NCI-H2107 treated with DMSO at 0.1 percent for 48 hours (cell line): ENCODE measurements at regions not wholly inside any gene's neighbourhood (a gene's known extent, or its start where the extent isn't known, plus 50 kb on each side); places are given as distances from the start of the nearest gene placed in this dataset.

Experiments
- DNase-seq: peaks from one replicate; lab custom pipeline; 2025; ENCODE audit not compliant: unreplicated experiment; lab: John Stamatoyannopoulos, UW

GRCh38 chr3:103047640-103048039 is 612.8 kb downstream of the ZPLD1 start:
- DNase-seq: no peak

GRCh38 chr3:103048068-103048722 is 613.4 kb downstream of the ZPLD1 start:
- no peak for DNase-seq

GRCh38 chr3:103052236-103052830 is 617.5 kb downstream of the ZPLD1 start:
- no peak for DNase-seq

- no peak for DNase-seq
These were observed 620.3 kb downstream of the ZPLD1 start for GRCh38 chr3:103055021-103055520.

GRCh38 chr3:103056542-103056941 is 621.7 kb downstream of the ZPLD1 start:
- no peak for DNase-seq

GRCh38 chr3:103057003-103057402 is 622.2 kb downstream of the ZPLD1 start:
- no peak for DNase-seq

- no peak for DNase-seq
These were observed 622.7 kb downstream of the ZPLD1 start for GRCh38 chr3:103057487-103057886.

GRCh38 chr3:103059432-103059831 is 624.6 kb downstream of the ZPLD1 start:
- no peak for DNase-seq

GRCh38 chr3:103060242-103060641 is 625.4 kb downstream of the ZPLD1 start:
- DNase-seq: no peak

- no peak for DNase-seq
These were observed 633.1 kb downstream of the ZPLD1 start for GRCh38 chr3:103067963-103068362.

- DNase-seq: no peak
These were observed 640.5 kb downstream of the ZPLD1 start for GRCh38 chr3:103075282-103075681.

- DNase-seq: no peak
These were observed 643.1 kb downstream of the ZPLD1 start for GRCh38 chr3:103077910-103078309.

GRCh38 chr3:103082501-103082900 is 647.7 kb downstream of the ZPLD1 start:
- no peak for DNase-seq

- no peak for DNase-seq
These were observed 649.2 kb downstream of the ZPLD1 start for GRCh38 chr3:103083848-103084631.

- DNase-seq: no peak
These were observed 650.6 kb downstream of the ZPLD1 start for GRCh38 chr3:103085465-103085864.

- DNase-seq: no peak
These were observed 654.9 kb downstream of the ZPLD1 start for GRCh38 chr3:103089758-103090157.

GRCh38 chr3:103105206-103105605 is 670.4 kb downstream of the ZPLD1 start:
- DNase-seq: no peak

- DNase-seq: no peak
These were observed 677.5 kb downstream of the ZPLD1 start for GRCh38 chr3:103112273-103112672.

GRCh38 chr3:103126115-103126514 is 691.3 kb downstream of the ZPLD1 start:
- no peak for DNase-seq

- DNase-seq: no peak
These were observed 692.3 kb downstream of the ZPLD1 start for GRCh38 chr3:103127098-103127630.

- no peak for DNase-seq
These were observed 692.9 kb downstream of the ZPLD1 start for GRCh38 chr3:103127737-103128136.
